Endothelial cell (in vitro differentiated cells): ENCODE measurements at regions not wholly inside any gene's neighbourhood (a gene's known extent, or its start where the extent isn't known, plus 50 kb on each side); places are given as distances from the start of the nearest gene placed in this dataset.

ENCODE experiments used
- DNase-seq: peaks from one replicate; pipeline ENCODE4 v3.0.0; 2021; ENCODE audit warnings: low spot score
- H3K27ac Mint-ChIP-seq: one replicate; pipeline ENCODE4 v1.8.0; 2021; ENCODE audit warnings: mixed read lengths, inconsistent platforms; ENCODE audit not compliant: unreplicated experiment
- H3K27me3 Mint-ChIP-seq: one replicate; pipeline ENCODE4 v1.8.0; 2021; ENCODE audit warnings: mild to moderate bottlenecking, moderate library complexity, mixed read lengths, inconsistent platforms; ENCODE audit not compliant: unreplicated experiment
- H3K36me3 Mint-ChIP-seq: one replicate; pipeline ENCODE4 v1.8.0; 2021; ENCODE audit warnings: mild to moderate bottlenecking, low read depth, mixed read lengths, inconsistent platforms; ENCODE audit not compliant: unreplicated experiment
- H3K4me1 Mint-ChIP-seq: one replicate; pipeline ENCODE4 v1.8.0; 2021; ENCODE audit warnings: mild to moderate bottlenecking, mixed read lengths, inconsistent platforms; ENCODE audit not compliant: unreplicated experiment
- H3K4me3 Mint-ChIP-seq: one replicate; pipeline ENCODE4 v1.8.0; 2021; ENCODE audit warnings: mild to moderate bottlenecking, mixed read lengths, inconsistent platforms; ENCODE audit not compliant: unreplicated experiment
- H3K9me3 Mint-ChIP-seq: one replicate; pipeline ENCODE4 v1.8.0; 2021; ENCODE audit warnings: mixed read lengths, inconsistent platforms; ENCODE audit not compliant: unreplicated experiment
- TF ChIP-seq, protein P1 (sequence below): fragments of 200-600 bp; sonication (generic); IDR thresholded peaks from one replicate; pipeline ENCODE4 v1.5.0; 2021; ENCODE audit warnings: antibody characterized with exemption; ENCODE audit not compliant: unreplicated experiment

DNA sequence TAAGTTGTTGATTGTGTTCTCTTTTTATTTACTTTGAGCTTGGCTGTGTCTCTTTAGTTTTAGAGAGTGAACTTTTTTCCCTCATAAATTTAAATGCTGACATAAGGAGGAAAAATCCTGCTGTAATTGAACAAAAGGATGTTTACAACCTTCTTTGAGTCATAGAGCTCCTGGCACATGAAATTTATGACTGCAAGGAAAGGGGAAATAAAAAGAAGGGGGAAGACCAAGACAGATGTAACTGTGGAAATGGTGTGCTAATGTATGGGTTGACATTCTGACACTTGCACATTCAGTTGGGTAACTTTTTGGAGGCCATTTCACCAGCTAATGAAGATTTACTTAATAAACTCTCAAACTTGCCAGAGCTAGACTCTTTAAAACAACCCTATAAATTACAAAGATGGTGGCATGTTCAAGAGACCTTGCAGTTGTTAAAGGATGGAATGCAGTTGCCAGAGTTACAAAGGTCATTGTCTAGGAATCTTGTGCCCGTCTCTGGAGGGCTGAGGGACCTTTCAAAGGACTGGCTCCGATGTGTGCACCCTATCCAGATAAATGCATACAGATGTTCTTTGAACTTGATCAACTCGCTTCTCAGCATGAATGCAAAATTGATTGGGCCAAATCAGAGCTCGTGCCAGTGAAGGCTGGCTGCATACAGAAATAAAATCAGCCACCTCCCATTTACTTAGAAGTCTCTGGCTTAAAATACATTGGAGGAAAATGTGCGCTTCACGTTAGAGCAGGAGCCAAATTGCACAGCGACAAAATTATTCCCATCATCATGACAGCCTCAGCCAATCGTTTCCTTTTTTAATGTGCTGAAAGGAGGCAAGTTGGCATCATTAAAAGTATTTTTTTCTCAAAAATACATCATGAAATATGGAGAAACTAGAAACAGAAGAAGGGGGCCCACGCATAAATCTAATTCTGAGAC, 289.0 kb upstream of the XYLT1 start:
- peaks cover 3% of the 10 kb centered on the region for H3K27me3 Mint-ChIP-seq

DNA sequence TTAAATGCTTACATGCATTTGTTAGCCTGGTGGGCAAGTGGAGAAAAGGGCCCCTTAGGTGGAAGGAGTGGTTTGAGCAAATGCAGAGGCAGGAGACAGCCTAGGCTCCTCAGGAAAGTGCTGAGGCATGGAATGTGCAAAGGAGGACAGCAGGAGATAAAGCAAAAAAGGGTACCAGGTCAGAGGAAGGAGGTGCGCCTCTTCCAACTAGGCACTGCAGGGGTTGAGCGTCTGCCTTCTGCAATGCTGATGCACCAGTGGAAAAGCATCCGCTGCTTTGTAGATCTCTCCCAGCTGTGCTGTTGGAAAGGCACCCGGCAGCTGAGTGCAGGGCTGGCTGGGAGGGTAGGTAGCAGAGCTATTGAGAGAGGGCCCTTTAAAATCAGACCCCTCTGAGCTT, 287.0 kb upstream of the XYLT1 start:
- no peak for DNase-seq
- H3K27me3 Mint-ChIP-seq, result peaks cover 3% of the 10 kb centered on the region
- H3K4me3 Mint-ChIP-seq, result no peak overlapping the region
- no peaks in the 10 kb centered on the region for H3K36me3 Mint-ChIP-seq
- TF ChIP-seq, protein P1, sequence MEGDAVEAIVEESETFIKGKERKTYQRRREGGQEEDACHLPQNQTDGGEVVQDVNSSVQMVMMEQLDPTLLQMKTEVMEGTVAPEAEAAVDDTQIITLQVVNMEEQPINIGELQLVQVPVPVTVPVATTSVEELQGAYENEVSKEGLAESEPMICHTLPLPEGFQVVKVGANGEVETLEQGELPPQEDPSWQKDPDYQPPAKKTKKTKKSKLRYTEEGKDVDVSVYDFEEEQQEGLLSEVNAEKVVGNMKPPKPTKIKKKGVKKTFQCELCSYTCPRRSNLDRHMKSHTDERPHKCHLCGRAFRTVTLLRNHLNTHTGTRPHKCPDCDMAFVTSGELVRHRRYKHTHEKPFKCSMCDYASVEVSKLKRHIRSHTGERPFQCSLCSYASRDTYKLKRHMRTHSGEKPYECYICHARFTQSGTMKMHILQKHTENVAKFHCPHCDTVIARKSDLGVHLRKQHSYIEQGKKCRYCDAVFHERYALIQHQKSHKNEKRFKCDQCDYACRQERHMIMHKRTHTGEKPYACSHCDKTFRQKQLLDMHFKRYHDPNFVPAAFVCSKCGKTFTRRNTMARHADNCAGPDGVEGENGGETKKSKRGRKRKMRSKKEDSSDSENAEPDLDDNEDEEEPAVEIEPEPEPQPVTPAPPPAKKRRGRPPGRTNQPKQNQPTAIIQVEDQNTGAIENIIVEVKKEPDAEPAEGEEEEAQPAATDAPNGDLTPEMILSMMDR, result no peak
- H3K27ac Mint-ChIP-seq, result no peak overlapping the region
- no peaks in the 10 kb centered on the region for H3K4me1 Mint-ChIP-seq
- H3K9me3 Mint-ChIP-seq, result no peaks in the 10 kb centered on the region

More for the DNA sequence above, 289.0 kb upstream of the XYLT1 start:
- no peaks in the 10 kb centered on the region for H3K4me1 Mint-ChIP-seq
- H3K4me3 Mint-ChIP-seq, result no peak overlapping the region
- TF ChIP-seq, protein P1, result no peak
- no peak for DNase-seq
- H3K9me3 Mint-ChIP-seq, result no peaks in the 10 kb centered on the region
- H3K27ac Mint-ChIP-seq, result no peak overlapping the region
- no peaks in the 10 kb centered on the region for H3K36me3 Mint-ChIP-seq

DNA sequence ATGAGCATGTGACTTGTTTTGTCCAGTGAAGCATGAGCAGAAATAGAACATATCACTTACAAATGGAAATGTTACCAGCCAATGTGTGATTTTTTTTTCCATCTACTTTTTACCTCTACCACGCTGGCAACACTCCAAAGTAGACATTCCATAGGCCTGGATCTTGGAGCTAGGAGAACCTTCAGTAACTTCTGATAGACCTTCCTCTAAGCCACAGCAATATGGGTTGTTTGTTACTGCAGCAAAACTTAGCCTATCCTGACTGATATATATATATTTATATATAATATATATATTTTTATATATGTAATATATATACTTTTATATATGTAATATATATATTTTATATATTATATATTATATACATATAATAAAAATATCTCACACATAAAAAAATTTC, 284.4 kb upstream of the XYLT1 start:
- no peak overlapping the region for H3K27ac Mint-ChIP-seq
- H3K4me3 Mint-ChIP-seq, result no peak overlapping the region
- H3K9me3 Mint-ChIP-seq, result no peaks in the 10 kb centered on the region
- H3K4me1 Mint-ChIP-seq, result no peaks in the 10 kb centered on the region
- peaks cover 3% of the 10 kb centered on the region for H3K27me3 Mint-ChIP-seq
- no peaks in the 10 kb centered on the region for H3K36me3 Mint-ChIP-seq
- DNase-seq, result no peak
- TF ChIP-seq, protein P1, result no peak

DNA sequence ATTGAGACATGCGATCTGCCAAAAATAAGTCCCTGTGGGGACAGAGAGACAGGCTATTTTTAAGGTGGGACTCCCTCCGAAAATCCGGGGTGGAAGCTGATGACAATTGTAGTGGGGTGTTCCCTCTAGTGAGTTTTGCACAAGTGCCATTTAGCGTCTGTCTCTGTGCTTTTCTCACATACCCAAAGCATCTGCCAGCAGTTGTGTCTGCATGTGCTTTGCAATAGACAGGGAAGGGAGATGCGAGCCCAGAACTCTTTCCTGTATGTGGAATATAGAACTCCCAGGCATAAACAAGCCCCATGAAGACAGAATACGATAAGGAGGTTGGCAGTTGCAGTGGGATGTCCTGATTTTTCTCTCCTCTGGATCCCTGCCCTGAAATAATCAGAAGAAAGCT, 282.7 kb upstream of the XYLT1 start:
- Mint-ChIP-seq H3K9me3 (no peaks in the 10 kb centered on the region), H3K27ac (no peak overlapping the region), H3K4me3 (no peak overlapping the region), H3K36me3 (no peaks in the 10 kb centered on the region), H3K4me1 (no peaks in the 10 kb centered on the region), H3K27me3 (peaks cover 3% of the 10 kb centered on the region)
- TF ChIP-seq, protein P1, result no peak
- DNase-seq, result no peak

DNA sequence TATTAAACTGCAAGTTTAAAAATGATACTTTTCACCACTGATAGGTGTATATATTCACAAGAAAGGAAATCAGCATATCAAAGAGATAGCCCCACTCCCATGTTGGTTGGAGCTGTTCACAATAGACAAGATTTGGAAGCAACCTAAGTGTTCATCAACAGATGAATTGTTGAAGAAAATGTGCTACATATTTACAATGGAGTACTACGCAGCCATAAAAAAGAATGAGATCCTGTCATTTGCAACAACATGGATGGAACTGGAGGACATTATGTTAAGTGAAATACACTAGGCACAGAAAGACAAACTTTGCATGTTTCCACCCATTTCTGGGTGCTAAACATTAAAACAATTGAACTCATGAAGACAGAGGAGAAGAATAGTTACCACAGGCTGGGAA, 278.9 kb upstream of the XYLT1 start:
- no peaks in the 10 kb centered on the region for H3K4me1 Mint-ChIP-seq
- DNase-seq, result no peak
- TF ChIP-seq, protein P1, result no peak

More for the DNA sequence above, 278.9 kb upstream of the XYLT1 start:
- Mint-ChIP-seq H3K27me3 (peaks cover 4% of the 10 kb centered on the region), H3K36me3 (no peaks in the 10 kb centered on the region), H3K27ac (no peak overlapping the region), H3K9me3 (no peaks in the 10 kb centered on the region), H3K4me3 (no peak overlapping the region)
